Brain microvascular endothelial cell (primary cell): ENCODE measurements at regions not wholly inside any gene's neighbourhood (a gene's known extent, or its start where the extent isn't known, plus 50 kb on each side); places are given as distances from the start of the nearest gene placed in this dataset.

Experiments used
- DNase-seq: peaks from one replicate; pipeline ENCODE4 v3.0.0-alpha.2; 2020
- H3K27ac ChIP-seq: fragments of 250-450 bp; sonication (Bioruptor Pico); 2 replicates; pipeline ENCODE4 v1.5.1; 2020; ENCODE audit warnings: mild to moderate bottlenecking, moderate library complexity
- H3K27me3 ChIP-seq: fragments of 250-450 bp; sonication (Bioruptor Pico); replicated peaks from 2 replicates; pipeline ENCODE4 v1.5.1; 2020; ENCODE audit warnings: mild to moderate bottlenecking
- H3K36me3 ChIP-seq: fragments of 250-450 bp; sonication (Bioruptor Pico); replicated peaks from 2 replicates; pipeline ENCODE4 v1.5.1; 2020; ENCODE audit warnings: mild to moderate bottlenecking
- H3K4me3 ChIP-seq: 2 replicates; pipeline ENCODE4 v1.5.1; 2011; ENCODE audit warnings: low read depth, mild to moderate bottlenecking, control low read depth, low read length, moderate library complexity
- in situ Hi-C: cut with HindIII; loops from 2 replicates; pipeline ENCODE4 v1.10.0; 2017; ENCODE audit warnings: low sequenced_read_pairs, low pct_ligation_motif_present
- TF ChIP-seq, protein P1 (sequence below): IDR thresholded peaks from 2 replicates; pipeline ENCODE4 v1.5.1; 2011; ENCODE audit warnings: low read depth, mild to moderate bottlenecking, moderate library complexity, low read length, control low read depth, inconsistent platforms; ENCODE audit errors: missing control alignments

- Histone ChIP-seq H3K4me3 (no peak overlapping the region), H3K36me3 (no peaks in the 10 kb centered on the region), H3K27ac (no peak overlapping the region), H3K27me3 (no peaks in the 10 kb centered on the region)
- no peak for DNase-seq
- in situ Hi-C loops = no loop called here
- TF ChIP-seq, protein P1, sequence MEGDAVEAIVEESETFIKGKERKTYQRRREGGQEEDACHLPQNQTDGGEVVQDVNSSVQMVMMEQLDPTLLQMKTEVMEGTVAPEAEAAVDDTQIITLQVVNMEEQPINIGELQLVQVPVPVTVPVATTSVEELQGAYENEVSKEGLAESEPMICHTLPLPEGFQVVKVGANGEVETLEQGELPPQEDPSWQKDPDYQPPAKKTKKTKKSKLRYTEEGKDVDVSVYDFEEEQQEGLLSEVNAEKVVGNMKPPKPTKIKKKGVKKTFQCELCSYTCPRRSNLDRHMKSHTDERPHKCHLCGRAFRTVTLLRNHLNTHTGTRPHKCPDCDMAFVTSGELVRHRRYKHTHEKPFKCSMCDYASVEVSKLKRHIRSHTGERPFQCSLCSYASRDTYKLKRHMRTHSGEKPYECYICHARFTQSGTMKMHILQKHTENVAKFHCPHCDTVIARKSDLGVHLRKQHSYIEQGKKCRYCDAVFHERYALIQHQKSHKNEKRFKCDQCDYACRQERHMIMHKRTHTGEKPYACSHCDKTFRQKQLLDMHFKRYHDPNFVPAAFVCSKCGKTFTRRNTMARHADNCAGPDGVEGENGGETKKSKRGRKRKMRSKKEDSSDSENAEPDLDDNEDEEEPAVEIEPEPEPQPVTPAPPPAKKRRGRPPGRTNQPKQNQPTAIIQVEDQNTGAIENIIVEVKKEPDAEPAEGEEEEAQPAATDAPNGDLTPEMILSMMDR = no peak
Measured at GRCh38 chr1:38239258-38239835, 192.8 kb upstream of the POU3F1 start.

DNA sequence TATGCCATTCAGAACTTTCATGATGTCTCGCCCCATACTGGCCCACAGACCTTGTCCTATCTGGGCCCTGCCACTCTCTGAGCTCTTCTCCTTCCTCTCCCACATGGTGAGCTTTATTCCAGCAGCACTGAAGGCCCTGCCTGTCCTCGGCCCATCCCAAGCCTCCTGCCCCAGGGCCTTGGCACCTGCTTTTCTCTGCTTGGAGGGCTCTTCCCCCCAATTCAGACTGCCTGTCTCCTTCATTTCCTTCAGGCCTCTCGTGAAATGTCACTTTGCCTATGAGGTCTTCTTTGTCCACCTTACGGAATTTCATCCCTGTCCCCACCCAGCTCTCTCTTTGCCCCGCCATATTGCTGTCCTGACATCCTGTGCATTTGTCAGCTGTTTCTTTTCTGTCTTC lies 191.7 kb upstream of the POU3F1 start:
- Histone ChIP-seq H3K27ac (no peak overlapping the region), H3K27me3 (no peaks in the 10 kb centered on the region), H3K4me3 (no peak overlapping the region), H3K36me3 (no peaks in the 10 kb centered on the region)
- in situ Hi-C loops = no loop called here
- no peak for DNase-seq
- TF ChIP-seq, protein P1 = no peak

- TF ChIP-seq, protein P1 = no peak
- DNase-seq = peak; percentile 24
- Histone ChIP-seq H3K36me3 (no peaks in the 10 kb centered on the region), H3K27ac (no peak overlapping the region), H3K4me3 (no peak overlapping the region), H3K27me3 (no peaks in the 10 kb centered on the region)
- in situ Hi-C loops = no loop called here
Measured at GRCh38 chr1:38235705-38236104, 189.1 kb upstream of the POU3F1 start.

DNA sequence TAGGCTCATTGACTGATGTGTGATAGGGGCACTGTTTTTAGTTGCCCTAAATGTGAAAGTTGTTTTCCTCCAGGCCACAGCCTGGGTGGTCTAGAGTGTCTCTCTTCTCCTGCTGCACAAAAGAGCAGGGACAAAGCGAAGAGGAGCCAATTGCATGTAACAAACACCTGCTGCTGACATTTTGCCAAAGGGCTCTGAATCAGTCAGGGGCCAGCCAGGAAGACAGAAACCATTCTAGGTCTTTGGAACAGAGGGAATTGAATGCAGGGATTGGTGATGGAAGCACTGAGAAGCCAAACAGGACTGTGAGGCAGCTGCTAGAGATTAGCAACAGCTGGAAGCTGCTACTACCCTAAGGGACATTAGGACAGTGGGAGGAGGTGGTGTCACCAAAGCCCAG lies 185.3 kb upstream of the POU3F1 start:
- no peak for DNase-seq
- in situ Hi-C loops = no loop called here
- Histone ChIP-seq H3K36me3 (no peaks in the 10 kb centered on the region), H3K27me3 (no peaks in the 10 kb centered on the region), H3K4me3 (no peak overlapping the region), H3K27ac (no peak overlapping the region)
- TF ChIP-seq, protein P1 = no peak

DNA sequence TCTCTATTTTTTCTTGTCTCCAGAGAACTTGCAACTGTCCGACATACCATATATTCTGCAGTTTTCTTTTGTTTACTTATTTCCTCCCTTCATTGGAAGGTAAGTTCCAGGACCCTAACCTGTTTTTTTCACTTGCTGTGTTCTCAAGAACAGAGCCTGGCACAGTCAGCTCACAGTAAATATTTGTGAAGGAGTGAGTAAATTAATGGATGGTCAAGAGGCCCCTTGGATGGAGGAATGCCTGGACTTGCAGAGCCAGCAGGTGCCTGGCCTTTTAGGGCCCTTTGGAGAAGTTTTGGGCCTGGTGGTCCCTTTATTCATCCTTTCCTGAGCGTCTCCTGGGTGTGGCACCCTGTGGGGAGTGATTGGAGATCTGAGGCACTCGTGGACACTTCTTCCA lies 182.1 kb upstream of the POU3F1 start:
- H3K27ac ChIP-seq = no peak overlapping the region
- no peaks in the 10 kb centered on the region for H3K27me3 ChIP-seq
- no peak for DNase-seq
- TF ChIP-seq, protein P1 = no peak
- no peak overlapping the region for H3K4me3 ChIP-seq
- in situ Hi-C loops = no loop called here
- no peaks in the 10 kb centered on the region for H3K36me3 ChIP-seq

DNA sequence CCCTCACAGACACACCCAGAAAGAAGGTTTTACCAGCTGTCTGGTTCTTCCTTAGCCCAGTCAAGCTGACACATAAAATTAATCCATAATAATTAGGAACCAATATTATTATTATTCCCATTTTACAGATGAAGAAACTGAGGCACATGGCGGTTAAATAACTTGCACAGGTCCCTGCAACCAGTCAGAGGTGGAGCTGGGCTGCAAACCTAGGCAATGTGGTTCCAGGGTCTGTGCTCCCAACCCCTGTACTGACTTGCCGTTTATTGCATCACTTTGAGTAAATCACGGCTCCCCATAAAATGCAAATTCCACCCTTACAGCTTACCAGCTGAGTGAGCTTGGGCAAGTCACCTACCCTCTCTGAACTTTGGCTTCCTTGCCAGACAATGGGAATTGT lies 179.2 kb upstream of the POU3F1 start:
- no peak overlapping the region for H3K4me3 ChIP-seq
- no peak for DNase-seq
- in situ Hi-C loops = no loop called here
- H3K36me3 ChIP-seq = no peaks in the 10 kb centered on the region
- TF ChIP-seq, protein P1 = no peak
- no peaks in the 10 kb centered on the region for H3K27me3 ChIP-seq
- H3K27ac ChIP-seq = no peak overlapping the region
